ENCODE measurements at regions not wholly inside any gene's neighbourhood (a gene's known extent, or its start where the extent isn't known, plus 50 kb on each side); places are given as distances from the start of the nearest gene placed in this dataset.

DNA sequence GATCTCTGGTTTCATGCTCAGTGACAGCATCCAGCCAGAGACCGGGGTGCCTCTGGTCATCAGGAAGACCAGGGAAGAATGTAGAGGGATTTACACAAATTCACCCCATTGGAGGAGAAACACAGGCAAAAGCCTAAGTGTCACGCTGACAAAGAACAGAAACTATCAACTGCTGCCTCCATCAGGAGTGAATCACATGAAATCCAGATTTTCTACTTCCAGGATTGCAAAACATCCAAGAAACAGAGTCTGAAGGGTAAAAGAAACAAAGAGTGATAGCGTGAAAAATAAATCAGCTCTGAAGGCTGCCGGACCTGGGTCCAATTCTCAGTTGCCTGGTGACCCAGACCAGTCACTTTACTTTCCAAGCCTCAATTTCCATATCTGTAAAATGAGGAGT, 136.1 kb upstream of the MAP1LC3B2 start:
- H4K20me1 ChIP-seq (ENCODE audit: insufficient read depth), result no peaks in the 10 kb centered on the region
- H3K4me1 ChIP-seq (ENCODE audit: low read depth, poor library complexity, severe bottlenecking), result no peaks in the 10 kb centered on the region
- H3K36me3 ChIP-seq (ENCODE audit: insufficient read depth), result no peaks in the 10 kb centered on the region
- H3K9ac ChIP-seq, result no peak overlapping the region
- no peak overlapping the region for H3K4me3 ChIP-seq (IDR thresholded peaks at IDR 0.05; ENCODE audit: insufficient read depth, low read depth, low read length)
- H3K27ac ChIP-seq, result no peak overlapping the region
- no peak overlapping the region for H2AFZ ChIP-seq (ENCODE audit: low read depth)
- H3K79me2 ChIP-seq (ENCODE audit: insufficient read depth, low read depth), result no peaks in the 10 kb centered on the region
- no peak overlapping the region for H3K4me2 ChIP-seq
- TF ChIP-seq, protein P1, sequence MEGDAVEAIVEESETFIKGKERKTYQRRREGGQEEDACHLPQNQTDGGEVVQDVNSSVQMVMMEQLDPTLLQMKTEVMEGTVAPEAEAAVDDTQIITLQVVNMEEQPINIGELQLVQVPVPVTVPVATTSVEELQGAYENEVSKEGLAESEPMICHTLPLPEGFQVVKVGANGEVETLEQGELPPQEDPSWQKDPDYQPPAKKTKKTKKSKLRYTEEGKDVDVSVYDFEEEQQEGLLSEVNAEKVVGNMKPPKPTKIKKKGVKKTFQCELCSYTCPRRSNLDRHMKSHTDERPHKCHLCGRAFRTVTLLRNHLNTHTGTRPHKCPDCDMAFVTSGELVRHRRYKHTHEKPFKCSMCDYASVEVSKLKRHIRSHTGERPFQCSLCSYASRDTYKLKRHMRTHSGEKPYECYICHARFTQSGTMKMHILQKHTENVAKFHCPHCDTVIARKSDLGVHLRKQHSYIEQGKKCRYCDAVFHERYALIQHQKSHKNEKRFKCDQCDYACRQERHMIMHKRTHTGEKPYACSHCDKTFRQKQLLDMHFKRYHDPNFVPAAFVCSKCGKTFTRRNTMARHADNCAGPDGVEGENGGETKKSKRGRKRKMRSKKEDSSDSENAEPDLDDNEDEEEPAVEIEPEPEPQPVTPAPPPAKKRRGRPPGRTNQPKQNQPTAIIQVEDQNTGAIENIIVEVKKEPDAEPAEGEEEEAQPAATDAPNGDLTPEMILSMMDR (conservative IDR thresholded peaks at IDR 0.05; ENCODE audit: low read depth, low read length), result no peak
- no peaks in the 10 kb centered on the region for H3K27me3 ChIP-seq (ENCODE audit: insufficient read depth, low read depth)

DNA sequence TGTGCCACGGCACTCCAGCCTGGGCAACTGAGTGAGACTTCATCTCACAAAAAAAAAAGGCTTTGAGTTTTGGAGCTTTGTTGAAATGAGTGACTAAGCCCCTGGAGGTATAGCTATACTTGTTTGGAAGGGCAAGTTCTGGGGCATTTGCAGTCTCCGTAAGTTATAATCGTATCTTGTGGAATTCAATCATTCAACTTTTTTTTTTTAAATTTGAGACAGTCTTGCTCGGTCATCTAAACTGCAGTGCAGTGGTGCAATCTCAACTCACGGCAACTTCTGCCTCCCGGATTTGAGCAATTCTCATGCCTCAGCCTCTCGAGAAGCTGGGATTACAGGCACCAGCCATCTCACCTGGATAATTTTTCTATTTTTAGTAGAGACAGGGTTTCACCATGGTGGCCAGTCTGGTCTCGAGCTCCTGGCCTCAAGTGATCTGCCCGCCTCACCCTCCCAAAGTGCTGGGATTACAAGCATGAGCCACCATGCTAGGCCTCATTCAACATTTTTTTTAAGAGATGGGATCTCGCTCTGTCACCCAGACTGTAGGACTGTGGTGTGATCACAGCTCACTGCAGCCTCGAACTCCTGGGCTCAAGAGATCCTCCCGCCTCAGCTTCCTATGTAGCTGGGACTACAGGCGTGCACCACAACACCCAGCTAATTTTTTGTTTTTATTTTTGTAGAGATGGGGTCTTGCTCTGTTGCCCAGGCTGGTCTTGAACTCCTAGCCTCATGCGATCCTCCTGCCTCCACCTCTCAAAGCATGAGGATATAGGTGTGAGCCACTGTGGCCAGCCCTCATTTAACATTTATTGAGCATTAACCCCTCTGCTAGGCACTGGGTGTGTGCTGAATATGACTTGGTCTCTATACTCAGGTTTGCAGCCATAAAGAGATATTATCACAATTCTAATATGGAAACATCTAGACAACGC, 133.7 kb upstream of the MAP1LC3B2 start:
- Histone ChIP-seq H3K27me3 (ENCODE audit: insufficient read depth, low read depth) (no peaks in the 10 kb centered on the region), H4K20me1 (ENCODE audit: insufficient read depth) (no peaks in the 10 kb centered on the region), H3K4me1 (ENCODE audit: low read depth, poor library complexity, severe bottlenecking) (no peaks in the 10 kb centered on the region), H3K27ac (no peak overlapping the region), H3K4me2 (no peak overlapping the region), H3K9ac (no peak overlapping the region), H3K36me3 (ENCODE audit: insufficient read depth) (no peaks in the 10 kb centered on the region), H3K4me3 (IDR thresholded peaks at IDR 0.05; ENCODE audit: insufficient read depth, low read depth, low read length) (no peak overlapping the region), H3K79me2 (ENCODE audit: insufficient read depth, low read depth) (no peaks in the 10 kb centered on the region), H2AFZ (ENCODE audit: low read depth) (no peak overlapping the region)
- TF ChIP-seq, protein P1 (conservative IDR thresholded peaks at IDR 0.05; ENCODE audit: low read depth, low read length), result no peak

DNA sequence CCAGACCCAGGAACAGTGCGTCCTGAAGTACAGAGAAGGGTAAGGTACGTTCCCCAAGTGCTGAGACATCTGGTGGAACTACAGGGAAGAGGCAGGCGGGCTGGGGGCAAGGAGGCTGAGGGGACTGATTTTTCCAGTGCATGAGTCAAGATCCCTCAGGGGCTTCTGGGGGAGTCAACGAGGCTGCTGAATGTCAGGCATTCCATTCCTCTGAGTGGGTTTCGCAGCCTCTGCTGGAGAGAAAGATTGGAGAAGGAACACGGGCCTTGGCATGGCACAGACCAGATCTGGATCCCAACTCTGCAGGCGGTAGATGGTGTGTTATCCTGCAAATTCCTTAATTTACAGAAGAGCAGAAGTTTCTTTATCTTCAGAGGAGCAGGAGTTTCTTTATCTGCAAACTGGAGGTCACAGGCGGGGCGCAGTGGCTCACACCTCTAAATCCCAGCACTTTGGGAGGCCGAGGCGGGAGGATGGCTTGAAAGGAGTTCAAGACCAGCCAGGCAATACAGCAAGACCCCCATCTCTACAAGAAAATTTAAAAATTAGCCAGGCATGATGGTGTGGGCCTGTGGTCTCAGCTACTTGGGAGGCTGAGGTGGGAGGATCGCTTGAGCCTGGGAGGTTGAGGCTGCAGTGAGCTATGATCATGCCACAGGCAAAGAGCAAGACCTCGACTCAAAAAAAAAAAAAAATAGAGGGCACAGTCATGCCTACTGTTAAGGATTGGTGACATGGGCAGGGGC, 132.6 kb upstream of the MAP1LC3B2 start:
- no peak overlapping the region for H2AFZ ChIP-seq (ENCODE audit: low read depth)
- H3K27ac ChIP-seq, result no peak overlapping the region
- no peaks in the 10 kb centered on the region for H3K36me3 ChIP-seq (ENCODE audit: insufficient read depth)
- no peaks in the 10 kb centered on the region for H4K20me1 ChIP-seq (ENCODE audit: insufficient read depth)
- no peak overlapping the region for H3K4me3 ChIP-seq (IDR thresholded peaks at IDR 0.05; ENCODE audit: insufficient read depth, low read depth, low read length)
- H3K79me2 ChIP-seq (ENCODE audit: insufficient read depth, low read depth), result no peaks in the 10 kb centered on the region
- no peaks in the 10 kb centered on the region for H3K27me3 ChIP-seq (ENCODE audit: insufficient read depth, low read depth)
- TF ChIP-seq, protein P1 (conservative IDR thresholded peaks at IDR 0.05; ENCODE audit: low read depth, low read length), result no peak
- H3K4me2 ChIP-seq, result no peak overlapping the region
- H3K4me1 ChIP-seq (ENCODE audit: low read depth, poor library complexity, severe bottlenecking), result no peaks in the 10 kb centered on the region
- no peak overlapping the region for H3K9ac ChIP-seq

DNA sequence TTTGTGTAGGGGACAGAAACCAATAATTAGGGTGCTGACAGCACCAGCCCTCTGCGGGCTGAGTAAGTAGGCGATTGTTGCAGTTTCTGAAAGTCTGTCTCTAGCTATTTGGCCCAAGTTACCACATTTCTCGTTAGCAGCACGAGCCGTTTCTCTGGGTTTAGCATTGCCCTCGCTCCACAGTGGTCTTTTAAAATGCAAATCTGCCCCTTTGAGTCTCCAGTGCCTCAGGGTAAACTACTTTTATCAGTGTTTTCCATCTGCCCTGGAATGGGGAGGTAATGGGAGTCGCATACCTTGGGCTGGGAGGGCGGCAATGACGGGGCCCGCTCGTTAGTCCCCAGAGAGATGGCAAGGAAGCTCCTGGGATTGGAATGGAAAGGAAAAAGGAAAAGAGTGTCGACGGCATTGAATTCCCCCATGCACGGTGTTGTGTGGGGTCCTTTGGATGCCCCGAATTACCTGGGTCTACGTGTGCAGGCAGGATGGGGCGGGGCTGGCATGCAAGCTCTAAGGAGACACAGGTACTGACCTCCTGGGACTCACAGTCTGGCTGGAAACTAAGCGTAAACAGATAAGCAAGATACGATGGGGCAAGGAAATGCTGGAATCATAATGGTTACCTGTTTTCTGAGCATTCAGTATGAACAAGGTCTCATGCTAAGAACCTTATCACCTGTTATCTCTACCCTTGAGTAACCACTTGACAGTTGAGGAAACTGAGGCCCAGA, 131.8 kb upstream of the MAP1LC3B2 start:
- Histone ChIP-seq H4K20me1 (ENCODE audit: insufficient read depth) (no peaks in the 10 kb centered on the region), H3K27ac (no peak overlapping the region), H3K4me2 (no peak overlapping the region), H3K27me3 (ENCODE audit: insufficient read depth, low read depth) (no peaks in the 10 kb centered on the region), H3K36me3 (ENCODE audit: insufficient read depth) (no peaks in the 10 kb centered on the region), H3K79me2 (ENCODE audit: insufficient read depth, low read depth) (no peaks in the 10 kb centered on the region), H3K4me1 (ENCODE audit: low read depth, poor library complexity, severe bottlenecking) (no peaks in the 10 kb centered on the region), H3K9ac (no peak overlapping the region), H2AFZ (ENCODE audit: low read depth) (no peak overlapping the region), H3K4me3 (IDR thresholded peaks at IDR 0.05; ENCODE audit: insufficient read depth, low read depth, low read length) (no peak overlapping the region)
- TF ChIP-seq, protein P1 (conservative IDR thresholded peaks at IDR 0.05; ENCODE audit: low read depth, low read length), result no peak

Measured in KMS-11 (cell line).